A549 (cell line): ENCODE measurements at regions not wholly inside any gene's neighbourhood (a gene's known extent, or its start where the extent isn't known, plus 50 kb on each side); places are given as distances from the start of the nearest gene placed in this dataset.

Experiments
- ATAC-seq, 2 experiments: fragments of 200-7000 bp in 1 of 2; fragments of >200 bp in 1 of 2; cut with Nextera tagmentation in 1 of 2; cut with Tn5 transposase in 1 of 2; 3 replicates each; pipeline versions ENCODE4 v1.8.0 to v1.9.1; 2018 to 2020; ENCODE audit warnings: mild to moderate bottlenecking in 1 of 2, moderate library complexity in 1 of 2
- CTCF ChIA-PET: fragments of 300-600 bp; sonication (Branson Sonifier 250); formaldehyde crosslinking; extraction: SDS; loops from one replicate; lab custom pipeline; 2021; ENCODE audit warnings: antibody characterized with exemption, inconsistent platforms; lab: Yijun Ruan, JAX
- POLR2A ChIA-PET: fragments of 350-600 bp; formaldehyde crosslinking; extraction: SDS; loops from one replicate; lab custom pipeline; 2021; ENCODE audit warnings: antibody characterized with exemption, inconsistent platforms; lab: Yijun Ruan, JAX
- DNase-seq, 2 experiments: peaks; one replicate each; pipeline versions ENCODE4 v3.0.0 to v3.0.0-alpha.2; 2011 to 2016; ENCODE audit warnings: low read depth in 1 of 2, low spot score in 1 of 2
- FAIRE-seq: peaks from 2 replicates; lab custom pipeline; 2011; peaks lifted over from hg19 to GRCh38; lab: Jason Lieb, UNC
- H3K27ac ChIP-seq, 2 experiments: fragments of >200 bp; sonication (Bioruptor Twin); formaldehyde crosslinking; 3 replicates each; pipeline ENCODE4 v1.5.1; 2016 to 2017
- H3K4me1 ChIP-seq: fragments of >200 bp; sonication (Bioruptor Twin); formaldehyde crosslinking; 3 replicates; pipeline ENCODE4 v1.6.1; 2016
- H3K4me2 ChIP-seq: fragments of >200 bp; sonication (Bioruptor Twin); formaldehyde crosslinking; 3 replicates; pipeline ENCODE4 v1.6.1; 2016
- H3K4me3 ChIP-seq: fragments of >200 bp; sonication (Bioruptor Twin); formaldehyde crosslinking; 3 replicates; pipeline ENCODE4 v1.5.1; 2016
- H3K9me3 ChIP-seq: fragments of >200 bp; sonication (Bioruptor Twin); formaldehyde crosslinking; 3 replicates; pipeline ENCODE4 v1.6.1; 2016
- BHLHE40 ChIP-seq: IDR thresholded peaks from 2 replicates; pipeline ENCODE4 v1.6.1; 2012; ENCODE audit warnings: low read depth, low read length, inconsistent platforms
- CBX2 ChIP-seq: fragments of 200-600 bp; sonication (generic); IDR thresholded peaks from 2 replicates; pipeline ENCODE4 v1.6.1; 2016; ENCODE audit warnings: low read depth, mild to moderate bottlenecking, borderline replicate concordance
- CHD2 ChIP-seq: fragments of 150-350 bp; IDR thresholded peaks from 2 replicates; pipeline ENCODE4 v1.6.1; 2014; ENCODE audit warnings: low read length; ENCODE audit not compliant: partially characterized antibody
- CHD4 ChIP-seq: fragments of 200-600 bp; sonication (generic); IDR thresholded peaks from 2 replicates; pipeline ENCODE4 v1.6.1; 2016; ENCODE audit warnings: antibody characterized with exemption, mild to moderate bottlenecking, borderline replicate concordance
- CTCF ChIP-seq: fragments of >200 bp; sonication (Bioruptor Twin); formaldehyde crosslinking; IDR thresholded peaks from 3 replicates; pipeline ENCODE4 v1.5.1; 2016
- EHF ChIP-seq: fragments of 250-450 bp; sonication (Bioruptor Pico); IDR thresholded peaks from 2 replicates; pipeline ENCODE4 v1.5.0; 2020; ENCODE audit warnings: mild to moderate bottlenecking
- EHMT2 ChIP-seq: fragments of 200-600 bp; sonication (generic); IDR thresholded peaks from 2 replicates; pipeline ENCODE4 v1.6.1; 2016; ENCODE audit warnings: antibody characterized with exemption, low read depth, mild to moderate bottlenecking, moderate library complexity
- ELK1 ChIP-seq: fragments of 150-350 bp; IDR thresholded peaks from 2 replicates; pipeline ENCODE4 v1.6.1; 2014; ENCODE audit warnings: low read depth, mild to moderate bottlenecking, low read length
- FOSL2 ChIP-seq, 2 experiments: fragments of 450-650 bp in 1 of 2; fragments of >200 bp in 1 of 2; sonication (Bioruptor Twin) in 1 of 2; formaldehyde crosslinking; IDR thresholded peaks; 2 replicates each; pipeline versions ENCODE4 v1.5.0 to v1.6.1; 2016 to 2020; ENCODE audit warnings: mild to moderate bottlenecking in 1 of 2, moderate library complexity in 1 of 2
- HDAC2 ChIP-seq: fragments of 200-600 bp; sonication (generic); IDR thresholded peaks from 2 replicates; pipeline ENCODE4 v1.6.1; 2016
- HEYL ChIP-seq: fragments of 250-450 bp; sonication (Bioruptor Pico); IDR thresholded peaks from 2 replicates; pipeline ENCODE4 v1.8.0; 2021; ENCODE audit warnings: mild to moderate bottlenecking, moderate library complexity
- HOXB5 ChIP-seq: fragments of 250-450 bp; sonication (Bioruptor Pico); IDR thresholded peaks from 2 replicates; pipeline ENCODE4 v1.5.0; 2020; ENCODE audit warnings: mild to moderate bottlenecking, moderate library complexity
- KDM1A ChIP-seq: fragments of 200-600 bp; sonication (generic); IDR thresholded peaks from 2 replicates; pipeline ENCODE4 v1.6.1; 2016; ENCODE audit warnings: low read depth, mild to moderate bottlenecking
- KDM5A ChIP-seq: fragments of 200-600 bp; sonication (generic); IDR thresholded peaks from 2 replicates; pipeline ENCODE4 v1.6.1; 2016; ENCODE audit warnings: antibody characterized with exemption, mild to moderate bottlenecking
- MAFK ChIP-seq: fragments of 450-650 bp; IDR thresholded peaks from 2 replicates; pipeline ENCODE4 v1.6.1; 2014; ENCODE audit not compliant: partially characterized antibody
- MAX ChIP-seq: IDR thresholded peaks from 2 replicates; pipeline ENCODE4 v1.6.1; 2012
- NPAS2 ChIP-seq: fragments of 250-450 bp; sonication (Bioruptor Pico); IDR thresholded peaks from 2 replicates; pipeline ENCODE4 v1.8.0; 2022; ENCODE audit warnings: mild to moderate bottlenecking, moderate library complexity, borderline replicate concordance
- NR3C1 ChIP-seq: fragments of >200 bp; sonication (Bioruptor Twin); formaldehyde crosslinking; IDR thresholded peaks from 3 replicates; pipeline ENCODE4 v1.6.1; 2017
- POLR2A ChIP-seq: IDR thresholded peaks from 2 replicates; pipeline ENCODE4 v1.6.1; 2012; ENCODE audit warnings: mild to moderate bottlenecking, low read length
- RAD21 ChIP-seq, 2 experiments: fragments of >200 bp in 1 of 2; sonication (Bioruptor Twin) in 1 of 2; formaldehyde crosslinking in 1 of 2; IDR thresholded peaks in 1 of 2; conservative IDR thresholded peaks in 1 of 2; 2 replicates in 1 of 2; 3 replicates in 1 of 2; pipeline ENCODE4 v1.6.1; 2012 to 2018; ENCODE audit warnings: inconsistent platforms in 1 of 2
- RARB ChIP-seq: fragments of 250-450 bp; sonication (Bioruptor Pico); IDR thresholded peaks from 2 replicates; pipeline ENCODE4 v1.8.0; 2021; ENCODE audit warnings: mild to moderate bottlenecking, moderate library complexity
- RFX5 ChIP-seq: fragments of 450-650 bp; IDR thresholded peaks from 2 replicates; pipeline ENCODE4 v1.7.1; 2014; ENCODE audit warnings: antibody characterized with exemption, mild to moderate bottlenecking, moderate library complexity
- SREBF2 ChIP-seq: fragments of 450-650 bp; IDR thresholded peaks from 2 replicates; pipeline ENCODE4 v1.6.1; 2014; ENCODE audit warnings: mild to moderate bottlenecking, moderate library complexity
- USF2 ChIP-seq: fragments of 450-650 bp; IDR thresholded peaks from 2 replicates; pipeline ENCODE4 v1.6.1; 2014; ENCODE audit warnings: antibody characterized with exemption
- ZNF302 ChIP-seq: fragments of 250-450 bp; sonication (Bioruptor Pico); IDR thresholded peaks from 2 replicates; pipeline ENCODE4 v1.9.0; 2021; ENCODE audit warnings: inconsistent platforms, mild to moderate bottlenecking, moderate library complexity
- WGBS: methylation state at CpG from one replicate; pipeline ENCODE4 v1.1.6; 2017; ENCODE audit errors: missing lambda C conversion rate; 5-methylcytosine and 5-hydroxymethylcytosine counted together

- Histone ChIP-seq H3K4me1 (no peaks in the 10 kb centered on the region), H3K9me3 (no peaks in the 10 kb centered on the region), H3K4me2 (no peak overlapping the region), H3K27ac (no peak overlapping the region), H3K4me3 (no peak overlapping the region)
- DNase-seq = no peak
- 17% methylated on average over 1 of the region's 1 CpG for WGBS
- ChIA-PET POLR2A (no interaction called here), CTCF (no interaction called here)
- no peak for TF ChIP-seq ELK1
- no peak for TF ChIP-seq POLR2A
- TF ChIP-seq USF2 = no peak
- FAIRE-seq = no peak
- no peak for ATAC-seq
Observed at GRCh38 chr4:23091711-23092110, 399.0 kb downstream of the GBA3 start.

- ATAC-seq (no peak), FAIRE-seq (no peak), DNase-seq (no peak)
Observed at GRCh38 chr4:23085249-23085568, 392.5 kb downstream of the GBA3 start.

GRCh38 chr4:23084559-23085248, 392.0 kb downstream of the GBA3 start:
- H3K9me3 ChIP-seq = 0 out of 3 replicates have a peak, but pooled peaks cover 4% of the 10 kb centered on the region
- H3K4me3 ChIP-seq = no peak overlapping the region
- no peak overlapping the region for H3K27ac ChIP-seq
- CTCF ChIA-PET = no interaction called here
- POLR2A ChIA-PET = no interaction called here
- no peak overlapping the region for H3K4me2 ChIP-seq
- DNase-seq = peak in 1 of 2 experiments; percentile 2
- no peak for ATAC-seq
- TF ChIP-seq RFX5 = no peak
- TF ChIP-seq ELK1 = no peak
- no peak for TF ChIP-seq CHD4
- no peak for TF ChIP-seq MAX
- no peak for TF ChIP-seq EHMT2
- TF ChIP-seq NR3C1 = no peak
- no peak for TF ChIP-seq NPAS2 (CRISPR knock-in tag)
- TF ChIP-seq USF2 = no peak
- no peak for TF ChIP-seq MAFK
- TF ChIP-seq CHD2 = no peak
- no peak for TF ChIP-seq CBX2
- no peak for TF ChIP-seq SREBF2
- H3K4me1 ChIP-seq = no peaks in the 10 kb centered on the region
- FAIRE-seq = no peak
- WGBS = 10% methylated on average over 3 of the region's 3 CpGs

More at GRCh38 chr4:23085249-23085568, 392.5 kb downstream of the GBA3 start:
- ChIA-PET CTCF (no interaction called here), POLR2A (no interaction called here)
- H3K4me2 ChIP-seq = no peak overlapping the region
- WGBS = 29% methylated on average over 2 of the region's 2 CpGs
- no peak for TF ChIP-seq FOSL2 (IDR thresholded peaks at IDR 0.05)
- TF ChIP-seq FOSL2 (CRISPR knock-in tag; IDR thresholded peaks at IDR 0.05) = no peak
- TF ChIP-seq MAFK = no peak
- no peak for TF ChIP-seq RARB
- H3K9me3 ChIP-seq = 0 out of 3 replicates have a peak, but pooled peaks cover 4% of the 10 kb centered on the region
- no peaks in the 10 kb centered on the region for H3K4me1 ChIP-seq
- H3K4me3 ChIP-seq = no peak overlapping the region
- no peak overlapping the region for H3K27ac ChIP-seq

- Histone ChIP-seq H3K27ac (no peak overlapping the region), H3K9me3 (0 out of 3 replicates have a peak, but pooled peaks cover 4% of the 10 kb centered on the region), H3K4me2 (no peak overlapping the region), H3K4me1 (no peaks in the 10 kb centered on the region), H3K4me3 (no peak overlapping the region)
- ATAC-seq = no peak
- DNase-seq = no peak
- WGBS = 26% methylated on average over 2 of the region's 2 CpGs
- ChIA-PET CTCF (no interaction called here), POLR2A (no interaction called here)
- FAIRE-seq = no peak
- TF ChIP-seq ZNF302 (CRISPR knock-in tag) (no peak), KDM1A (no peak), HEYL (CRISPR knock-in tag) (no peak), MAX (no peak), EHF (no peak), RARB (no peak), HOXB5 (CRISPR knock-in tag) (no peak), RAD21 (conservative IDR thresholded peaks at IDR 0.05 in 1 of 2, IDR thresholded peaks at IDR 0.05 in 1 of 2) (no peak), KDM5A (no peak), HDAC2 (no peak), NR3C1 (no peak), BHLHE40 (no peak), CTCF (no peak)
Observed at GRCh38 chr4:23083391-23083790, 390.7 kb downstream of the GBA3 start.
